ENCODE measurements at regions not wholly inside any gene's neighbourhood (a gene's known extent, or its start where the extent isn't known, plus 50 kb on each side); places are given as distances from the start of the nearest gene placed in this dataset.
"Not testable (repeated sequence)": the region's sequence is repeated elsewhere in the genome, so short reads cannot be mapped to it uniquely, and the experiment has no call there.

DNA sequence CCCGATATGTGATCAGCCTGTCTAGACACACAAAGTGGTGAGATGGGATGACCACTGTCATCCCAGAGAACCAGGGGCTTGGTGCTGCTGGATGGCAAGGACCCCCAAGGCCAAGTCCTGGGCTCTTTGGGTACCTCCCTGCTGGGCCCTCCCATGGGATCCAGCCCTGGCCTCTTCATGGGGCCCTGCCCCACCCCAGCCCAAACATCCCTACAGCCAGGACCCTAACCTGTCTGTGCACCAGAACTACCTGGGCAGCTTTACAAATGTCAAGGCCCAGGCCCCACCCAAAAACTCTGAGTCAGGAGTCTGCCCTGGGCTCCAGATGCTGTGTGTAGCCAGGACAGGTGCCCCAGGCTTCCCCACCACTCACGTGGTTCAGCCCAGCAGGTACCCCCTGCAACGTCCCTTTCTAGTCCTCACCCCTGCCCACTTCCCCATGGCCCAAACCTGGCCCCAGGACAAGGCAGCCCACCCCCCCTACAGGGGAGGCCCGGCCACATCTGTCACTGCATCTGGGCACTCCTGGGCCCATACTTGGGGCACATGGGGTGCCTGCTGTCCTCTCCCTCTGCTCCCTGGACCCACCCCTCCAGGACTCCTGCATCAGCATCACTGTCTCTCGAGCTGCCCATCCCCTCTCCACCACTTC lies 233.5 kb downstream of the TUBA3C start:
- Mint-ChIP-seq H3K4me3 (no peak overlapping the region), H3K36me3 (no peaks in the 10 kb centered on the region), H3K27me3 (ENCODE audit: low read depth in 3 of 3) (no peaks in the 10 kb centered on the region), H3K27ac (no peak overlapping the region), H3K9me3 (peaks cover 0 to 5% (median under 1%) of the 10 kb centered on the region in 6 donors), H3K4me1 (no peaks in the 10 kb centered on the region)
- no peak for DNase-seq

DNA sequence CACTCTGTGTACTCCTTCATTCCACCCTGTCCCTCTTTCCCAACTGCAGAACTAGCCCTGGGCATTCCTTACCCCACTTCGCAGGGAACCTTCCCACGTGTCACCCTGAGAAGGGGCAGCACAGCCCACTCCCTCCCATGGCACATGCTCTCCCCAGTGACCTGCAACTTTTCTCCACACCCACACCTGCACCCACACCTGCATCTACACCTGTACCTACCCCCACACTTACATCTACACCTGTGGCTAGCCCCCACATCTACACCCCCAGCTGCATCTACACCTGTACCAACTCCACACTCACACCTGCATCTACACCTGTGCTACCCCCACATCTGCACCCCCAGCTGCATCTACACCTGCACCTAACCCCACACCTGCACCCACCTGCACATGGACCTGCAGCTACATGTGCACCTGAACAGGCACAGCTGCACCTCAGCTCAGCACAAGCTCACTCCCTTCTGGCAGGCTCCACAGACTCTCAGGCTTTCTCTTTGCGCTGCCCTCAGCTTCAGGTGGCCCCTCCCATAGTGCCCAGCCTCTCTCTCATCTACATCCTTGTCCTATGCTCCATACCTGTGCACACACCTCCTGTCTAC lies 234.1 kb downstream of the TUBA3C start:
- Mint-ChIP-seq H3K27ac (no peak overlapping the region), H3K4me1 (no peaks in the 10 kb centered on the region), H3K27me3 (ENCODE audit: low read depth in 3 of 3) (no peaks in the 10 kb centered on the region), H3K9me3 (peaks cover 0 to 5% (median under 1%) of the 10 kb centered on the region in 6 donors), H3K36me3 (no peaks in the 10 kb centered on the region), H3K4me3 (no peak overlapping the region)
- no peak for DNase-seq

DNA sequence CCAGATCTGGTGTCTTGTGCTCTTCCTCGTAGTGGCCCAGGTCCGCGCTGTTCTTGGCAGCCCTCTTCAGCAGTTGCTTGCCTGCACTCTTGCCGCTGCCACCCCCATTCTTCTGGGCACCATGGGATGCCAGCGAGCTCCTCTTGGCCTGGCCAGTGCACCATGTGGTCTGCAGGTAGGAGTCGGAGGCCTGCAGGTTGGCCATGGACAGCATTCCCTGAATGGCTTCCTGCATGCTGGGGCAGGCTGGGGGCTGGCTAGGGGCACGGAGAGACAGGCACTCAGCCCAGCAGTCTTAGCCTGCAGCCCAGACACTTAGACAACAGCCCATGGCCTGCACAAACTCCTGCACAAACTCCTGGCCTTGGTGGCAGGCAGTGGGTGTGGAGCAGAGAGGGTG lies 234.9 kb downstream of the TUBA3C start:
- no peak for DNase-seq
- Mint-ChIP-seq H3K4me1 (no peaks in the 10 kb centered on the region), H3K9me3 (peaks cover 0 to 4% (median 0%) of the 10 kb centered on the region in 6 donors), H3K27ac (no peak overlapping the region), H3K4me3 (no peak overlapping the region), H3K36me3 (no peaks in the 10 kb centered on the region), H3K27me3 (ENCODE audit: low read depth in 3 of 3) (no peaks in the 10 kb centered on the region)

DNA sequence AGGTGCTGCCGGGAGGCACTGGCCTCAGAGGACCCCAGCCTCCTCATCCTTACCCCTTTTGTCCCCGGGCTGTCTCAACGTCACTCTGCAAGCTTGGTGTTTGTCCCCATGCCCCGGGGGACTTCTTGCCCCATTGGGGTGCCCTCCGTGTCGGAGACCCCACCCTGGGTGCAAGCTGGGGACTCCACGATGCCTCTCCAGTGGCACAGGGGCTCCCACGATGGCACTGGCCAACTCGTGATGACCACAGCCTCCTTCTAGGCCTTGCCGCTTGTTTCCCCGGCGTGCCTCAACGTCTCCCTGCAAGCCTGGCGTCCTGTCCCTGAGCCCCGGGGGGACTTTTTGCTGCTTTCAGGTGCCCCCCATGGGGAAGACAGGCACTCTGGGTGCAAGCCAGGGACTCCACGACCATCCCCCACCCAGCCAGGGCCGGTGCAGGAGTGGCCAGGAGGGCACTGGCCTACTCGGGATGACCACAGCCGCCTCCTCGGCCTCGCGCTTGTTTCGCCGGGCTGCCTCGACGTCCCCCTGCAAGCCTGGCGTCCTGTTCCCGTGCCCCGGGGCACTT lies 237.0 kb downstream of the TUBA3C start:
- no peak overlapping the region for H3K4me3 Mint-ChIP-seq
- H3K27me3 Mint-ChIP-seq (ENCODE audit: low read depth in 3 of 3): no peaks in the 10 kb centered on the region
- H3K4me1 Mint-ChIP-seq: no peaks in the 10 kb centered on the region
- no peak for DNase-seq
- H3K9me3 Mint-ChIP-seq: peaks cover 0 to 4% (median 0%) of the 10 kb centered on the region in 6 donors
- H3K27ac Mint-ChIP-seq: no peak overlapping the region
- no peaks in the 10 kb centered on the region for H3K36me3 Mint-ChIP-seq

DNA sequence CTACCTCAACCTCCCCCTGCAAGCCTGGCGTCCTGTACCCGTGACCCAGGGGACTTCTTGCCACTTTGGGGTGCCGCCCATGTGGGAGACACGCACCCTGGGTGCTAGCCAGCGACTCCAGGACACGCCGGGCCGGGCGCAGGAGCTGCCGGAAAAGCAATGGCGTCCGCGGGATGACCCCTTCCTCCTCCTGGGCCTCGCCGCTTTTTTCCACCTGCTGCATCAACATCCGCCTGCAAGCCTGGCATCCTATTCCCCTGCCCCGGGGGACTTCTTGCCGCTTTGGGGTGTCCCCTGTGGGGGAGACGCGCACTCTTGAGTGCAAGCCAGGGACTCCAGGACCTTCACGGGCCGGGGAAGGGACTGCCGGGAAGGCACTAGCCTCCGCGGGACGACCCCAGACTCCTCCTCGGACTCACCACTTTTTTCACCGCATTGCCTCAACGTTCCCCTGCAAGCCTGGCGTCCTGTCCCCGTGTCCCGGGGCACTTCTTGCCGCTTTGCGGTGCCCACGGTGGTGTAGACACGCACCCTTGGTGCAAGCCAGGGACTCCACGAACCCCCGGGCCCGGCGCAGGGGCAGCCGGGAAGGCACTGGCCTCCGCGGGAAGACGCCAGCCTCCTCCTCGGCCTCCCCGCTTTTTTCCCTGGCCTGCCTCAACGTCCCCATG lies 237.8 kb downstream of the TUBA3C start:
- no peaks in the 10 kb centered on the region for H3K27me3 Mint-ChIP-seq (ENCODE audit: low read depth in 3 of 3)
- H3K27ac Mint-ChIP-seq: no peak overlapping the region
- no peak for DNase-seq
- peaks cover 0 to 4% (median 0%) of the 10 kb centered on the region in 6 donors for H3K9me3 Mint-ChIP-seq
- no peaks in the 10 kb centered on the region for H3K36me3 Mint-ChIP-seq
- no peaks in the 10 kb centered on the region for H3K4me1 Mint-ChIP-seq
- no peak overlapping the region for H3K4me3 Mint-ChIP-seq

- Mint-ChIP-seq H3K27ac (no peak overlapping the region), H3K4me3 (no peak overlapping the region), H3K4me1 (no peaks in the 10 kb centered on the region), H3K27me3 (ENCODE audit: low read depth in 3 of 3) (no peaks in the 10 kb centered on the region), H3K36me3 (no peaks in the 10 kb centered on the region), H3K9me3 (peaks cover 0 to 5% (median under 1%) of the 10 kb centered on the region in 6 donors)
- no peak for DNase-seq
Measured at GRCh38 chr13:18943273-18943672, 238.4 kb downstream of the TUBA3C start.

DNA sequence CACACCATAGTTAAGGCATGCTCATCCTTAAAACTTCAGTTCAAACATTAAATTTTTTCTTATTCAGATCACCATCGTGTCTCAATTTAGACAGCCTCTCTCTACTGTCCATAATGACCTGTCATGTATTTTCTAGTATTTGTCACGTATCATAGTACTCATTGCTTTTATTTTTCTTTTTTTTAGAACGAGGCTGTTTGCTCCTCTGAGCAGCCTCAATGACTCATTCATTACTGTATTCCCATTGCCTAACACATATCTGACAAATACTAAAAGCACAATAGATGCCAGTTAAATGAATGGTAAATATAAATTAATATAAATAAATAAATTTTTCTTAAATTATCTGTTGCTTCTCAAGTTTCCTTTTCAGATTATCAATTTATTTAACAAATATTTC lies 245.5 kb downstream of the TUBA3C start:
- no peak overlapping the region for H3K4me3 Mint-ChIP-seq
- H3K9me3 Mint-ChIP-seq: peaks cover 0 to 22% (median 6%) of the 10 kb centered on the region in 6 donors
- no peak overlapping the region for H3K27ac Mint-ChIP-seq
- no peaks in the 10 kb centered on the region for H3K4me1 Mint-ChIP-seq
- H3K36me3 Mint-ChIP-seq: no peaks in the 10 kb centered on the region
- no peak for DNase-seq
- H3K27me3 Mint-ChIP-seq (ENCODE audit: low read depth in 3 of 3): peaks cover 2 to 3% (median 2%) of the 10 kb centered on the region in 3 donors

GRCh38 chr13:18921063-18921462 lies 260.6 kb downstream of the TUBA3C start:
- Mint-ChIP-seq H3K27ac (no peak overlapping the region), H3K27me3 (ENCODE audit: low read depth in 3 of 3) (no peaks in the 10 kb centered on the region), H3K36me3 (no peaks in the 10 kb centered on the region), H3K4me3 (no peak overlapping the region), H3K9me3 (peaks cover 0 to 10% (median under 1%) of the 10 kb centered on the region in 6 donors), H3K4me1 (no peaks in the 10 kb centered on the region)
- DNase-seq: no peak

DNA sequence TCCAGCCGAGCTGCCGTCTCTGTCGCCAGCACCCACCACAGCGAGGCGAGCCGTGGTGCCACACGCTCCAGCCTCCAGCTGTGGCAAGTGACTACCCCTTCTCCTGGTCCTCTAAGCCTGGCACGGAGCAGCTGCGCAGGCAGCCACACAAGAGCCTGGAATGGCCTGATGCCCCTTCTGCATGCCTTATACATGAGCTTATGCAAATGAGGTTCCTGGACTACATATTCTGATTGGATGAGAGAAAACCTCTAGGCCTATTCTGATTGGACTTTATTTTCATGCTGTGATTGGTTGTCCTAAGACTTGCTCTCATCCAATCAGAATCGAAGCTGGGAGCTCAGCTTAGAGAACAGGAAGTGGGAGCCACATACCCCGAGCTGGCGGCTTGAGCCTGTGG lies 276.5 kb downstream of the TUBA3C start:
- not testable (repeated sequence) for H3K4me3 Mint-ChIP-seq; H3K36me3 Mint-ChIP-seq; H3K27ac Mint-ChIP-seq; H3K27me3 Mint-ChIP-seq (ENCODE audit: low read depth in 3 of 3); DNase-seq; H3K4me1 Mint-ChIP-seq
- peaks cover 8 to 47% (median 26%) of the 10 kb centered on the region in 6 donors for H3K9me3 Mint-ChIP-seq

DNA sequence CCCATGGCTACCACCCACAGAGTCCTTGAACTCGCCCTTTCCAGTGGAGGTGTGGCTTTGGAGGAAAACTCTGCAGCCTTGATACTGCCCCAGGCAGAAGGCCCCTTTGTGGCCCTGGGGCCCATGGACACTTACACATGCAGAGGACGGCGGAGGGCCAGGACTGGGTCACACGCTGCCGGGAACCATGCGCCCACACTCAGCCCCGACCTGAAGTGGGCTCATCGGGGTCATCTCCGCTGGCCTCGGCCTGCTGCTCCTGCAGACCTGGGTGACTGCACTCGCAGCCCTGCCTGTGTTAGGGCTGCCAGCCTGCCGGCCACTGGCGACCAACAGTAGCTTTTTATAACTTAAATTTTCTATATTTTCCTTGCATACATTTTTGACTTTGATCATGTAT lies 286.2 kb downstream of the TUBA3C start:
- not testable (repeated sequence) for H3K27me3 Mint-ChIP-seq (ENCODE audit: low read depth in 3 of 3); H3K27ac Mint-ChIP-seq; H3K4me3 Mint-ChIP-seq; H3K4me1 Mint-ChIP-seq; DNase-seq; H3K36me3 Mint-ChIP-seq
- peaks cover 2 to 13% (median 5%) of the 10 kb centered on the region in 6 donors for H3K9me3 Mint-ChIP-seq

- H3K27me3 Mint-ChIP-seq (ENCODE audit: low read depth in 3 of 3); H3K36me3 Mint-ChIP-seq; DNase-seq: not testable (repeated sequence)
Measured at GRCh38 chr13:18891242-18891641, 290.4 kb downstream of the TUBA3C start.

GRCh38 chr13:18874875-18875789 lies 306.5 kb downstream of the TUBA3C start:
- DNase-seq: peak in 1 of 3 donors; percentile 28
- H3K4me3 Mint-ChIP-seq: peak overlapping the region in 1 of 5 donors; percentile 64
- H3K27ac Mint-ChIP-seq: peak overlapping the region in 1 of 6 donors; percentile 28
- H3K9me3 Mint-ChIP-seq: peaks cover 0 to 20% (median 6%) of the 10 kb centered on the region in 6 donors
- not testable (repeated sequence) for H3K4me1 Mint-ChIP-seq; H3K27me3 Mint-ChIP-seq (ENCODE audit: low read depth in 3 of 3); H3K36me3 Mint-ChIP-seq

More at GRCh38 chr13:18891242-18891641, 290.4 kb downstream of the TUBA3C start:
- peaks cover 0 to 16% (median 5%) of the 10 kb centered on the region in 6 donors for H3K9me3 Mint-ChIP-seq
- not testable (repeated sequence) for H3K27ac Mint-ChIP-seq, H3K4me1 Mint-ChIP-seq, H3K4me3 Mint-ChIP-seq

- not testable (repeated sequence) for H3K9me3 Mint-ChIP-seq; H3K27me3 Mint-ChIP-seq (ENCODE audit: low read depth in 3 of 3); H3K4me1 Mint-ChIP-seq; H3K4me3 Mint-ChIP-seq; DNase-seq; H3K36me3 Mint-ChIP-seq; H3K27ac Mint-ChIP-seq
Measured at GRCh38 chr13:18870557-18870956, 311.1 kb downstream of the TUBA3C start.

Data from immature natural killer cell (primary cell).